HG03378 (cell line): ENCODE measurements at regions not wholly inside any gene's neighbourhood (a gene's known extent, or its start where the extent isn't known, plus 50 kb on each side); places are given as distances from the start of the nearest gene placed in this dataset.

Experiments
- ATAC-seq: cut with Tn5 transposase; IDR thresholded peaks from one replicate; pipeline ENCODE4 v1.9.1; 2021; ENCODE audit warnings: mild to moderate bottlenecking, moderate library complexity; ENCODE audit not compliant: unreplicated experiment

GRCh38 chr4:35950442-35950841 lies 293.9 kb downstream of the ARAP2 start:
- ATAC-seq: no peak

DNA sequence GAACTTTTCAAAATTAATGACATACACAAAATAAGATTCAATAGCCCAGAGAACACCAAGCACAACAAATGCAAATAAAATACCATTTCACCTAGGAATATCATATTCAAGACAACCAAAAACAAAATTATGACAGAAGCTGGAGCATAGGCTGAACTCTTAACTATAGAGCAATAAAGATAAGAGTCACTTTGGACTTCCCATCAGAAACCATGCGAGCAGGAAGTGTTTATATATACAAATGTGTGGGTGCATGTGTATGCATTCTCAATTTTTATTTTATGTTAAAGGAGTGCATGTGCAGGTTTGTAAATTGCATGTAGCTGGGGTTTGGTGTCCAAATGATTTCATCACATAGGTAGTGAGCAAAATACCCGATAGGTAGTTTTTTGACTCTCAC lies 291.6 kb downstream of the ARAP2 start:
- ATAC-seq: no peak

DNA sequence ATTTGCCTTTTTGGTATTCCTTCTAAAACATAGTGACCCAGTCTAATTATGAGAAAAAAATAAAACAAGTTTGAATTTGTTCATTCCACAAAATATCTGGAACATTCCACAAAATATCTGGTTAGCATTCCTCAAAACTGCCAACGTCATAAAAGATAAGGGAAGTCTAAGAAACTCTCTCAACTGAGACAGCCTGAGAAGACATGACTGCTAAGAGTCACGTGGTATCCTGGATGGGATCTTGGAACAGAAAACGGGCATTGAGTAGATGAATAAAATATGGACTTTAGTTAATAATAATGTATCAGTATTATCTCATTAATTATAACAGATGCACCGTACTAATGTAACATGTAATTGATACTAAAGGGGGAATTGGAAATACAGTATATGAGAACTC lies 280.9 kb downstream of the ARAP2 start:
- ATAC-seq: no peak

DNA sequence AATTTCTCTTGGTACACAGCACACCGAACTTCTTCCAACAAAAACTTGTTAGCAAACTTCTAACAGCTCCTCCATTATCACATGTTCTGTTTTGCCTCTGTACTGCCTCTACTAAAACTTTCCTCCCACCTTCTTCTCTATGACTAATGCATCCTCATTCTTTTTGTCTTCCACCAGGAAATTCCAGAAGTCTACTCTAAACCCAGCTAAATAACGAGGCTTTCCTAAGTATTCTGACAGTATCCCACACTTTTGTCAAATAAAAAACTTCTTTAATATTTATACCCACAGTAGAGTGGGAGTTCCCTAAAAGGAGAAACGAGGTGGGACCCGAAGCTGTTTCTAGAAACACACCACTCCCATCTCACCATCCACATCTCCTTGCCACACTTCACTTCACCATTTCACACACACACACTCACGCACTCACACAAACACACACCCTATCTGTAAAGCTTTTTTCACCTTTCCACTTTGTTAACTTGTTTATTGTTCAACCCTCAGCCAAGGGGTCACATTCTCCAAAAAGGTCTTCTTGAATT lies 280.3 kb downstream of the ARAP2 start:
- no peak for ATAC-seq

GRCh38 chr4:35965300-35965699 lies 279.0 kb downstream of the ARAP2 start:
- peak; percentile 77 for ATAC-seq

- ATAC-seq: peak; percentile 49
Observed at GRCh38 chr4:35966566-35966965, 277.7 kb downstream of the ARAP2 start.

DNA sequence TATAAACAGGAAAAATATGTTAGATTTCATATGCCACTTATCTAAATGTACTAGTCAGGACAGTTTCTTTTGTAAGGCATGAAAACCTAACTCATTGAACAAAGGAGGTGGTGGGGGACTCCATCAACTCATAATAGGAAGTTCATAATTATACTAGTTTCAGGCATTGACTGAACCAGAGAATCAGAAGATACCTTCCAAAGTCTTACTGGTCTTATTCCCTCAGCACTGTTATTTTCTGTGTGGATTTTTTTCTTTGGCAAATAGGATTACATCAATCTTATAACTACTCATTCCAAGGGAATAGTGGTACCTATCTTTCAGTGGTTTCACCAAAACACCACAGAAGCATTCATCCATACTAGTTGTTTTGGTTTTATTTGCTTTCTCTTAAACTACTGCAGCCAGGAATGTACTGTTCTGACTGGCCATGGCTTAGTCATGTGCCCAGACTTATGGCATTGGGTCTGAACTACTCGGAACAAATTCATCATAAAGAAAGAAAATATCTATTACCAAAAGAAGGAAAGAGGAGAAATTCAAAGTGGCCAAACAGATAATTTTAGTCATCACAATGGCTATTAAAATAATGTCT lies 273.9 kb downstream of the ARAP2 start:
- peak; percentile 58 for ATAC-seq

DNA sequence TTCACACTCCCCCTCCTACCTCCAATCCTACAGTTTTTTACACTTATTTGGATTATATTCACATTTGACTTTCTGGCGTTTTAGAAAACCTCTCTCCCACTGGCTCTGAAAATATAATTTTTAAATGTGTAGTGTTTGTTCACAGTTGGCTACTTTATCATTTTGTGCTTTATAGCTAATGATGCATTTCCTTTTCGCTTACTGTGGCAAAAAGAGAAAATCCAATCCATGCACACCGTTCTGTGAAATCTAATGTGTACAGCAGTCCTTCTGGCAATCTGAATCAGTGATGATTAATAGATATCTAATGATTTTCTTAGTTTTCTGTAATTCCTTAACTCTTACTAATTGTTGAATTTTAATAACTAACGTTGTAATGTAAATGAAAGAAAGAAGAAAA lies 271.5 kb downstream of the ARAP2 start:
- no peak for ATAC-seq

DNA sequence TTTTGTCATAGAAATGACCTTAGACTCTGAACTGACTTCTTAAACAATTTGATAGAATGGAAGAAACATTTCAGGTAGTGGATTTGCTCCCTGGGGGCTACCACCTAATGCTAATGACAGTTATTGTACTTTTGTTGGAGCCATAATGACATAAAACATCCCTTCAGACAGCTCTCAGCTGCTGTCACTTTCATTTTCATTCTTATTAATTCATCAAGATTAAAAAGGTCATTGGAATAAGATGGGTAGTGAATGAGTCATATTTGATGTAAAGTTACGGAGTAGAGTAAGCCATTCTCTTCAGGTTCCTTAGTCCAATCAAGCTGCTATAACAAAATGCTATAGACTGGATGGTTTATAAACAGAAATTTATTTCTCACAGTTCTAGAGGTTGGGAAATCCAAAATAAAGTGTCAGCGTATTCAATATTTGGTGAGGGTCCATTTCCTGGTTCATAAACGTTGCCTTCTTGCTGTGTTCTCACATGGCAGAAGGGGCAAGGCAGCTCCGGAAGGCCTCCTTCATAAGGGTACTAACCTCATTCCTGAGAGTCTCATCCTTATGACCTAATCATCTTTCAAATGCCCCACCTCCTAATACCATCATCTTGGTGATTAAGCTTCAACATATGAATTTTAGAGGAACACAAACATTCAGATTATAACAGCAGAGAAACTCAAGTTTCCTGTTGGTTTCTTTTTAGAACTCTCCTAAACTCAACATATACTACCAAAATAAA lies 268.5 kb downstream of the ARAP2 start:
- peak; percentile 83 for ATAC-seq

DNA sequence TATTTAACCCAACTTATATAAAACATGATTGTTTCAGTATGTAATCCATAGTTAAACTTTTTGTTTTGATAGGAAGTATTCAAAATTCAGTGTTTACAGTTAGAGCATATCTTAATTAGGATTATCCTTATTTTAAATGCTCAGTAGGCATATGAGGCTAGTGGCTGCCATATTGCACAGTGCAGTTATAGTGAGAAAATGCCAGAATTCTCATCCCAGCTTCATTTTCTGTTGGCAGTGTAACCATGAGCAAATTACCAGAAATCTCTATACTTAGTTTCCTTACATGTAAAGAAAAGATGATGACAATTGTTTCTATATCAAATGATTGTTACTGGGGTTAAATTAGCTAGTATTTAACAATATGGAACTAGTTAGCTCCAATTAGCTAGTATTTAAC lies 265.8 kb downstream of the ARAP2 start:
- no peak for ATAC-seq

GRCh38 chr4:35982318-35982717 lies 262.0 kb downstream of the ARAP2 start:
- no peak for ATAC-seq

DNA sequence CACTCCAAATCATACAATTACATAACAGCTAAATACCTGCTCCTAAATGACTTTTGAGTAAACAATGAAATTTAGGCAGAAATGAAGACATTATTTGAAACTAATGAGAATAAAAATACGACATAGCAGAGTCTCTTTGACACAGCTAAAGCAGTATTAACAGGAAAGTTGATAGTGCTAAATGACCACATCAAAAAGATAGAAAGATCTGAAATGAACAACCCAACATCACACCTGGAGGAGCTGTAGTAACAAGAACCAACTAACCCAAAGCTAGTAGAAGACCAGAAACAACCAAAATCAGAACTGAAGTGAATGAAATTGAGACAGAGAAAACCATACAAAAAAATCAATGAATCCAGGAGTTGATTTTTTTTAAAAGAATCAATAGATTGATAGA lies 257.8 kb downstream of the ARAP2 start:
- ATAC-seq: no peak

DNA sequence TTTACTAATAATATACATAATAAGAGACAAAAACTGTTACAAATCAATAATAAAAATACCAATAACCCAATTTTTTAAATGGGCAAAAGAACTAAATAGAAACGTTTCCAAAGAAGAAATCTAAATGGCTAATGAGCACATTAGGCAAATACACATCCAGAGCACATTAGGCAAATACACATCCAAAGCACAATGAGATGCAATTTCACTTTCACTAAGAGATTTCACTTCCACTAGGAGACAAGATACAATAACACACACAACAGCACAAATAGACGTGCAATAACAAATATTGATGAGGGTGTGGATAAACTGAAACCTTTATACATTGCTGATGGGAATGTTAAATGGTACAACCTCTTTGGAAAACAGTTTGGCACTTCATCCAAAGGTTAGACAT lies 250.7 kb downstream of the ARAP2 start:
- no peak for ATAC-seq

GRCh38 chr4:36000941-36001557 lies 243.3 kb downstream of the ARAP2 start:
- ATAC-seq: no peak

- ATAC-seq: no peak
Observed at GRCh38 chr4:36003051-36003450, 241.3 kb downstream of the ARAP2 start.

DNA sequence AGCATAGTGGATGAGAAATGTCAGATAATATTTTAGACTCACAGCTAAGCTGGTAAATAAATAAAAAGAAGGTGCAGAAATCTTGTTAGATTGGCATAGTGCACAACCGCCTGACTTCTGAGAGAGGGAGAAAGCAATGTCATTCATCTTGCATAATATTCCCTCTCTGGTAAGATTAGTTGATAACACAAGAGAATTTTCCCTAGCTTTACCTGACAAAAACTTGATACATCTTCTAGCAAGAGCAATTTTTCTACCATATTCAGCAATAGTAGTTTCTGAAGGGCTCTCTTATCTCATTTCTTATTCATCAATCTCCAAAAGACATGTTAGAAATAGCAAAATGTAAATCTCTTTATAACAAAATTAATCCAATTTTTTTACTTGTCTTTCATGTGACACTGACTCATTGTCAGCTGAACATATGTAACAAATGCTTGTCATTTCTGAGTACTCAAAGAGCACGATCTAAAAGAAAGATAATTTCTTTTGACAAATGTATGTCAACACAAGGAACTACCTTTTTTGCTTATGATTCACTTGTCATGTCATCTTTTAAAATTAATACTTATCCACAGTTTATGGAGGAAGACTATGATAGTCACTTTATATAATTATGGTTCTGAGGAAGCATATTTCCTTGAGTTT lies 240.0 kb downstream of the ARAP2 start:
- no peak for ATAC-seq

GRCh38 chr4:36006226-36006625 lies 238.1 kb downstream of the ARAP2 start:
- no peak for ATAC-seq

GRCh38 chr4:36010397-36010929 lies 233.9 kb downstream of the ARAP2 start:
- ATAC-seq: no peak

DNA sequence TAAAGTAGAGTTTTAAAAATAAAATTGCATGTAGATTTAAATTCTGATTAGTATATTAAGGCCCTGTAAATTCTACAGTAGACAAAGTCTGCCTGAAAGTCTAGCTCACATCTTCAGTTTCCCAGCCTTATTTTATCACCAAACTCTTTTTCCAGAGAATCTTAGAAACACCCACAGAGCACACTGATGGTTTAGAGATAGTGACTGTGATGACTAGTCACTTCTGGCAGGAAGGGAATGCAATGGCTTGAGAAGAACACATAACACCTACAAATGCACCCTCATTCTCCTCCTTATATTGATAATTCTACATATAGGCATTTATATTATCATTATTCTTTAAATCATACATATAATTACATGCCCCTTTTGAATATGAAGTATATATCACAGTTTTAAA lies 232.9 kb downstream of the ARAP2 start:
- no peak for ATAC-seq

- ATAC-seq: no peak
Observed at GRCh38 chr4:36012503-36012902, 231.8 kb downstream of the ARAP2 start.

DNA sequence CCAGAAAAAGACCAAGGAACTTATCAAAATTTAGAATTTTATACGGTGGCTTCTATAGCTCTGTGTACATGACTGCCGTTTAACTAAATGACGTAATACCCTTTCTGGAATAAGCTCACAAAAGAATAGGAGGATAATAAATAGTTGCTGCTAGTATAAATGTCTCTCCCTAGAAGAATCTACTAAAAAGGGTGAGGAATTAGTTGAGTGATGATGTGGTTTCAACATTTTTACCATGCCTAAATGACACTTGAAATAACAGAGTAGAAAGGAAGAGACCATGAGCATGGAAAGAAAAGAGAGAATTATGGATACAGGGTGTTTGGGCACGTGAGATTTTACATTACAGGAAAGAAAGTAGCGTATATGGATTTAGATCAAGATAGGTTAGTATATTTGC lies 231.1 kb downstream of the ARAP2 start:
- ATAC-seq: no peak
